Activated T-cell treated with anti-CD3 and anti-CD28 coated beads for 48 hours (primary cell): ENCODE measurements at regions not wholly inside any gene's neighbourhood (a gene's known extent, or its start where the extent isn't known, plus 50 kb on each side); places are given as distances from the start of the nearest gene placed in this dataset.
"Not testable (repeated sequence)": the region's sequence is repeated elsewhere in the genome, so short reads cannot be mapped to it uniquely, and the experiment has no call there.

Source experiments
- DNase-seq: peaks from one replicate; pipeline ENCODE4 v3.0.0-alpha.2; 2020; ENCODE audit warnings: low read depth

DNA sequence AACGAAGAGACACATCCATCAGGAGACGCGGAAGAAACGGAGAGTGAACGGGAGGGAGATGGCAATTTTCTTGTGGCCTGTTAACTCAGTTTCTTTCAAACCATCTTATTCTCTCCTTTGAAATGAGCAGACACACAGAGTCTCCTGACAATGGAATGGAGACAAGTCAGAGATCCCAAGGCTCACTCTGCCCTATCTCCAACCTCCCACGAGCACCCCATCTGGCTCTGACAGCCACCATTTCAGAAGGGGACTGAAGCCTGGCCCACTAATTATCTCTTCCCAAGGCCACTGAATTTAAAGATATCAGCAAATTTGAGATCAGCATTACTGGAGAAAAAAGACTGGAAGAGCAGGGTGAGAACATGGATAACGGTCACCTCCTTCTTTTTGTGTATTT lies 215.6 kb downstream of the DHX15 start:
- DNase-seq: no peak

DNA sequence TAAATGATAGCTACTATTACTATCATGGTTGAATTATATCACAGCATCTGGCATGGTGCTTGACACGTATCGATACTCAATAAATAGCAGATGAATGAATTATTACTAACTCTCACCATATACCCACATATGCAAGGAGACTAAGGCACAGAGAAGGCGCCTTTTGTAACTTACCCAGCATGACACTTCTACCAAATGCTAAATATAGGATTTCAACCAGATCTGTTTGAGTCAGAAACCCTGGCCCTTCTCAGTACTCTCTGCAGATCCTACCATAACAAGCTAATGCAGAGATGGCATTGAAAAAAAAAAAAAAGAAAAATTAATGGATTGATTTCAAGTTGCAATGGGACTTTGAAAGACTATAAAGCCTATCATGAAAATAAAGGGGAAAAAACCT lies 219.5 kb downstream of the DHX15 start:
- DNase-seq: no peak

DNA sequence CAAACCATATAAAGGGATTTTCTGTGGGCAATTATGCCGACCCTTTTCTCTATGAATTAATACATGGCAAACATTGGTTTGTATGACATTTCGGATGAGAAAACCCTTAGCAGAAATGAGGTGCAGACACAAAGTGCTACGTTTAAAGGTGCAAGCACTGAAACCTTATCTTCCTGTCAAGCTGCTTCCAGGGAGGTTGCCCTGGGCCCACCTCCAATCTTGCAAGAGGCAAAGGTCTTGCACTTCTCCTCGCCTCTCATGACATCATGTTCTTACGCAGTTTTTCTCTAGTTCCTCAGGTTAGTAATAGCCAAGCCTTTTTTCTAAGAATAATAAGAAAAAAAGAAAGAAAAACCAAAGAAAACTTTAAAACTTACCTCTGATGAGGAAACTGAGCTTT lies 220.1 kb downstream of the DHX15 start:
- no peak for DNase-seq

DNA sequence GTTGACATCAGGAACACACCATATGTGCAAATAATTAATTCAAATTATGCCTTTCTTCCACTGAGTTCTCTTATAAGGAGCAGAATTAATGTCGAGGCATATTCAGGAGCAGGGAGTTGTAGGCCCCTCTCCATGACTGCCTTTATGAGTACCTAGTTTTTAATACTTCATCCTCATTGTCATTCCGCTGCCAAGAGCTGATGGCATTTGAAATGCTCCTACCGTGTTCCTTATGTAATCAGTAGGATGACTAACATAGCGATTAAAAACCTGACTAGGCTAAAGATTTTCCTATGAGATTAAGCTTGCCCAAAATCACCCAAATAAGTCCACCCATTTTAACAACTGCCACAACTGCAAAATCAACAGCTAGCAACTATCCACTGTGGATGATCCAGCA lies 220.6 kb downstream of the DHX15 start:
- no peak for DNase-seq

DNA sequence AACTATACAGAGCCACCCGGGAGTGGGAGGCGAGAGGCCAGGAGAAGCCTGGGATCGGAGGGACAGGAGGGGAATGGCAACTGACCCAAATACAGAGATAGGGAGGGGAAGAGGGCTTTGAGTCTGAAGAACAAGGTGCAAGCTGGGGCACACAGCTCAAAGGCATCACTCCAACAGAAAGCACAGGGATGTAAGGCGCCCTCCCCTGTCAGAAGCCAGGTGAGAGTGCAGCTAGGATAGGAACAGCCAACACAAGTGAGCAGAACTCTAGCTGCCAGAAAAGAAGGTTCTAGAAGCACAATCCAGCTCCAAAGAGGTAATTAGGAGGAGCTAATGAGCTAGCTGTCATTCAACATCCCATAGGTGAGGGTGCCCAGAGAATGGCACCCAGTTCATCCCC lies 232.2 kb downstream of the DHX15 start:
- no peak for DNase-seq

DNA sequence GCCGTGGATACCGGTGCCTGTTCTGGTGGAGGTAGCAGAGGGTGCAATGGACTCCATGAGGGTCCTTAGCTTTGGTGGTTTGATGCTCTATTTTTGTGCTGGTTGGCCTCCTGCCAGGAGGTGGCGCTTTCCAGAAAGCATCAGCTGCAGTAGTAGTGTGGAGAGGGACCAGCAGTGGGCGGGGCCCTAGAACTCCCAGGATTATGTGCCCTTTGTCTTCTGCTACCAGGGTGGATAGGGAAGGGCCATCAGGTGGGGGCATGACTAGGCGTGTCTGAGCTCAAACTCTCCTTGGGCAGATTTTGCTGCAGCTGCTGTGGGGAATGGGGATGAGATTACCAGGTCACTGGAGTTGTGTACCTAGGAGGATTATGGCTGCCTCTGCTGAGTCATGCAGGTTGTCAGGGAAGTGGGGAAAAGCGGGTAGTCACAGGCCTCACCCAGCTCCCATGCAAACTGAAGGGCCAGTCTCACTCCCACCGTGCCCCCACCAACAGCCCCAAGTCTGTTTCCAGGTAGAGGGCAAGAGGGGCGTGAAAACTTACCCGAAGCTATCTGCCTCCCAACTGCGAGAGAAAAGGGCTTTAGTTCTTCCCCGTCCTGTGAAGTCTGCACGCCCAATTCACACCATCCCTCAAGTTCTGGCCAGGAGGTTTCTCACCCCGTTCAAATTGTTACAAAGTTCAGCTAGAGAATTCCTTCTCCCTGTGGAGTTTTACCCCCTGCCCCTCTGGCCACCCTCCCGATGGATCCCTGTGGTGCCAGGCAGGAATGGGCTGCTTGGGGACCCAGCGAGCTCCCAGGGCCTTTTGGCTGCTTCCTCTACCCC lies 235.0 kb downstream of the DHX15 start:
- DNase-seq: not testable (repeated sequence)

DNA sequence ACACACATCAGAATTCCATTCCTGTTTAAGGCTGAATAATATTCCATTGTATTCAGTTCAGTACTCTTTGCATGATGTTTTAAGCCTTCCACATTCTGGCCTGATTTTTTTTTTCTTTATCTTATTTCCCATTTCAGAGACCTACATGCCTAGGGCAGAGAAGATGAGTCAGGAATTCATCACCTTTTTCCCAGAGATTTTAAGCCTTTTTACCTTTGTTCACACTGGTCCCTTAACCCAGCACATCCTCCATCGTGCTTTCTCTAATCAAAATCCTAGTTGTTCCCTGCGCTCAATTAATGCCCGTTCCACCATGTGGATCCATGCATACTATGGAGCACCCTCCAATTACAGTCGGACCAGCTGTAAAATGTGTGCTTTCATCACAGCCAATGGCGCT lies 245.1 kb downstream of the DHX15 start:
- no peak for DNase-seq

DNA sequence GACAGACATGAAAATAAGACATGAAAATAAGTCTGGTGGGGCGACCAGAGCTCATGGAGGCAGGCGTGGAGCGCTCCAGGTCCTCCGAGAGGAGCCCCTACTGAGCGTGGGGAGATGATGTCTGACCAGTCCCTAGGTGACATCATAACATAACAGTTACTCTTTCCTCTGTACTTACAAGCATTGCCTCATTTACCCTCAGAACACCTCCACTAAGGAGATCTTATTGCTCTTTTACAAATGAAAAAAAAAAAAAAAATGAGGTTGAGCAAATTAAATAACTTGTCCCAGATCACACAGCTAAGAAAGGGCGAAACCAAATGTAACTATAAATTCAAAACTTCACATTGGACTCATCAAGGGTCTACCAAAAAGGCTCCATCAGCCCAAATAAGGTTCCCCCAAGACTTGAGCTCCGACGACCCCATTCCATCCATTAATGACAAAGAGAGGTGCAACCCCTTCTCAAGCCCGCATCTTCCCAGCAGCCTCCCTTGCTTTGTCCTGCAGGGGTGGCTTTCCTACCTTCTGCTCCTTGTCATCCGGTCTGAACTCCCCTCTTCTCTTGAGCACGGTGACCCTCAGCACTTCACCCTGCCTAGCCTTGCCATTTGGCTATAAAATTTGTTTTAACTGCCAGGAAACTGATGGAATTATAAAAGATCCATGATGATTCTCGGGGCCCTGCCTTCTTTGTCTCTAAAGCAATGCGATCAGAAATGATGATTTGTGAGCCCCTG lies 246.7 kb downstream of the DHX15 start:
- no peak for DNase-seq

DNA sequence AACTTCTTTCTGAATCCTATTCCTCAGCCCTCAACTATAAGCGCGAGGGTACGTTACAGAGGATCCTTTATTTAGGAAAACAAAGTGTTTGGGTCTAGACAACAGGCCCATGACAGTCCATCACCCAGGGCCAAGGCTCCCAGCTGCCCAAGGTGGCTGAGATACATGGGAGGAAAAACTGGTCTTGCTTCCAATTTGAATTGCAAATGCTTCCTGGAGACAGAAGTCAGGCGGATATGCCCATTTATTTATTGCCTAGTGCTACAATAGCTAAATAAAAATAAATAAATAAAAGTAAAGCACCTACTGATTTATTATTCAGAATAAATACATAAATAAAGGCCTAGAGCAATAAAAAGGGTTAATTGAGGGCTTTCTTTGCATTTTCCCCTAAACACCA lies 248.7 kb downstream of the DHX15 start:
- no peak for DNase-seq

DNA sequence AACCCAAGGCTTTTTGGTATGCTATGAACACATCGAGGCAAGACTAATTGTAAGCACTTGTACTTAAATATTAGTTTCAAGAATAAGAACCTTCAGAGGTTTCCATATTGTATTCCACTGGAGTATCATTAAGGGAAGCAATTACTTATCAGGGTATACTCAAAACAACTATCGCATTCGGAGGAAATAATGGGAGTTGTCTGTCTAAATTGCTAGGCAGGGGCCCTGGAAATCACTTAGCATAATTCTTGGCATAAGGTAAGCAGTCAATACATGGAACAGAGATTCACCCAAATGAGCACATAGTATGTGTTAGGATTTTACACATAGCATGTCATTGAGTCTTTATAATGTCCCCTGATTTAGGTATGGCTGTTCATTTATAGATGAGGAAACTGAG lies 249.4 kb downstream of the DHX15 start:
- no peak for DNase-seq

DNA sequence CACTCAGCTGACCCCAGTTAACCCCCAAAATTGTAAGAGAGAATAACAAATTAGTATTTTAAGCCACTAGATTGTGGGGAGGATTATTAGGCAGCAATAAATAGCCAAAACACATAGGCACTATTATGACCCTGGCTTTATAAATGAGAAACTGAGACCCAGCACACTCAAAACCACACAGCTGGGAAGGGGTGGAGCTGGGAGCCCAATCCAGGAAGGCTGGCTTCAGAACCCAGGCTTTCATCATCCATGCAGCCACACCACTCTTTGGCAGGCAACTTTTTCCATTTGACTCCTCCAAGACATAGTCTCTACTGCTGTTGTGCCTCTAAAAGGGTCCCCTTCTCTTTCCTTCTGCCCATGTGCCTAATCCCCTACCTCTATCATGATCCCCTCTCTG lies 253.8 kb downstream of the DHX15 start:
- DNase-seq: no peak

DNA sequence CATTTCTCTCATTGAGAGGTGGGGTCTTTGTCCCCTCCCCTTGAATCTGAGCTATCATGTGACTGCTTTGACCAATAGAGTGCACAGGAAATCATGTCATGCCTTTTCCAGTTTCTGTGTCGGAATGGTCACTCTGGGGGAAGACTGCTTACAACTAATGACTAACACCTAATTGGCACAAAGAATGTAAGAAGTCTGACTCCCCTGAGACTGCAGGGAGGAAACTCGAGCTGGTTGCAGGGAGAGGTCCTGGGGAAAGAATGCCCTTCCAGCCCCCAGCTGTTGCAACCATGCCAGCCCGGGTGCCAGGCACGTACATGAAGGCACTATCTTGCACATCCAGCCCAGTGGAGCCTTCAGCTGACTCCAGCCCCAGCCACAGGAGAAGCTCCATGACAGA lies 254.2 kb downstream of the DHX15 start:
- no peak for DNase-seq

DNA sequence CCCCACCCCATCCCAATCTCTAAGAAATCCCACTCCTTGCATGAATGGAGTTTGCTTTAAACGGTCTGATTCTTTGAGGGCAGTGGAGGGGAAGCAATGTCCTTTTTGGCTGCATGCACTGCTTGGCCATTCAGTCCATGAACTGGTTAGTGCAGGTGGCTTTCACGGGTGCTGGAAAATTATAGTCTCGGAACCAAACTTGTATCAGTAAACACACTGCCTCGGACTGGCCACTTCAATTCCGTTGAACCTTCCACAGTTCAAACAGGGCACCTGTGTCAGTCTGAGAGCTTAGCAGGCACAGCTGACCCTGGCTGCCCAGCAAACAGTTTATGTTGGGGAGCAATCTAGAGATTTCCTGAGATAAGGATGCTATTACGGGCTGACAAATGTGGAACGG lies 255.6 kb downstream of the DHX15 start:
- DNase-seq: no peak

DNA sequence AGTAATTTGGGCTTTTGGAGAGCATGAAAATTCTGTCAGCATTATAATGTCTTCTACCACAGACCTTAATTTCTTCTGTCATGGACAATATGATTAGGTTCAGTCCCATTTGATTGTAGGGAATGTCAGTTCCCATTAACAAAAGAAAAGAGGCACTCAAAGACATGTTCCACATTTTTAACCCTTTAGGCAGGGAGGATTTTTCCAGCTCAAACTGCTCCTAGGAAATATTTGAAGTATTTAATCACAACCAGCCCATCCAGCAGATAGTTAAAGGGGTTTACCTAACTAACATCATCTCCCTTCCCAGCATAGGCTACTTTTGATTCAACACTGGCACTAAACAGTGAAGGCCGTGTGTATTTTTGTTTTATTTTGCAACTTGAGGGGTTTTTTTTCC lies 256.0 kb downstream of the DHX15 start:
- no peak for DNase-seq

DNA sequence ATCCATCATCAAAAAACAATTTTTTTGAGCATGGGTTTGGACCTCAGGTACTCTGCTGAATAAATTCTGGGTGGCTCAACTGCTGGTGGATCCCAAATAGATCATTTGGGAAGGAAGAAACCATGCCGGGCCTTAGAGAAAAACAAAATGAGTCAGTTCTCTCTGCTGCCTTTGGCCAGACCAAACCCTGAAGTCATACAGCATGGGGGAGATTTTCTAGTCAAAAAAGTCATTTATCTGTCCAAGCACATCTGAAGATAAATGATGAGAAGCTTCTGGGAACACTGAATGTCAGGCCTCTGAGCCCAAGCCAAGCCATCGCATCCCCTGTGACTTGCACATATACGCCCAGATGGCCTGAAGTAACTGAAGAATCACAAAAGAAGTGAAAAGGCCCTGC lies 261.4 kb downstream of the DHX15 start:
- no peak for DNase-seq

DNA sequence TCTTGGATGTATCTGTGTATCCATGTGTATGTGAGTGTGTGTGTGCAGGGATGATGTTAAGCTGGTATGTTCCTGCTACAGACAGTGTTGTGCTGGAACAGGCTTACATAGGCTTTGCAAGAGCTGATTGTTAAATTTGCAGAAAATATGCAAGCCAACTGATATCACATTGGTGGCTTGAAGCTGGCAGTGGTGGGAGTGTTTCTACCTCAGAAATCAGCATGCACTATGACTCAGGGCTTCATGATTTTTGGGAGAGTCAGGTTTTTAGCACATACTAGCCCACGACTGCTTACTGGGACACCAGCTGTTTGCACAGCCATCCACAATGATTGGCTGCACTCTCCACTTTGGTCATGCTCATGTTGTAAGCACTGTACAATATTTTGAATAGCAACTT lies 261.8 kb downstream of the DHX15 start:
- no peak for DNase-seq

DNA sequence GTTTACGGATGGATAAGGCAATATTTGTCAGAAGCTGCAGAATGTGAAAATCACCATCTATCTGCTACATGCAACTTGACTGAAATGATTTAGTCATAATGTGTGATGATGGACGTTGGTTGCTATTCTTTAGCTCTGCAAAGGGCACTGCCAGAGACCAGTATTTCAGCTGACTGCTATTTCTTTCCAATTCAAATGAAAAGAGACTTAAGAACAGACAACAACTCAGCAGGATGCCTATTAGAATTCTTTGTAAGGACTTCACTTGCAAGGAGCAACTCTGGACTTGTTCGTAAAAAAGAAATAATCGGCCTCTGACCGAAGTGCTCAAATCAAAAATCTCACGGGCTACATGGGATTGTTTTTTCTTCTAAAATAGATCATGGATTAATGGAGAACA lies 262.7 kb downstream of the DHX15 start:
- DNase-seq: no peak

DNA sequence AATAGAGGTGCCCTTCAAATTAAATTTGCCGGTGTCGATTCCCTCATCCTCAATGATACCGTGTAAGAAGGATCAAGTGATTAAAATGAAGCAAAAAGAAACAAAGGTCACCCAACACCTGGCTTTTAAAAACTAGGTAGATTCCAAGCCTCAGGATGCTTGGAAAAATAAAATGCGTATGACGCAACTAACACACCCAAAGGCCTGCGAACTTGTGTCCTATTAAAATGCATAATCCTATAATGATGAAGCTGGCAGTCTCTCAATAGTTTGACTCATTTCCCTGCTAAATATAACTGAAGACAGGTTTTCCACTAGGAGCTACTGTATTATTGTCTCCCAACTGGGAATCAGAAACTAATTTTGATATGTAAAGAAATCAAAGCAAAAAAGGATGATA lies 263.2 kb downstream of the DHX15 start:
- DNase-seq: no peak

DNA sequence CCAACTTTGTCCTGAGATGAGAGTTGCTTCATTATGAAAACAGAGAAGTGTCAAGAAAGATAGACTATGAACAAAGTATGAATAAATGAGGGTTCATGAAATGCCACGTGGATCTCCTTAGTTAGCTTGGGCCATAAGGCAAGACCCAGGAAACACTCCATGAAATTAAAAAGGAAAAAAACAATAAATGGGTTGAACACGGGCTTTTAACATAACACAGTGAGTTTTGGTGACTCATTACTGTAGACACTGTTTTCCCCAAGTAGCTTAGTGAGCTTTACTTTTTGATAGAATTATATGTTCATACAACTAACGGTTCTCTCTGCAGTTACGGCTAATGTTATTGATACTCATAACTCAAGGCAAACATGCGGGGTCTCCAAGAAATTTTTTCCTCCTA lies 265.0 kb downstream of the DHX15 start:
- no peak for DNase-seq

DNA sequence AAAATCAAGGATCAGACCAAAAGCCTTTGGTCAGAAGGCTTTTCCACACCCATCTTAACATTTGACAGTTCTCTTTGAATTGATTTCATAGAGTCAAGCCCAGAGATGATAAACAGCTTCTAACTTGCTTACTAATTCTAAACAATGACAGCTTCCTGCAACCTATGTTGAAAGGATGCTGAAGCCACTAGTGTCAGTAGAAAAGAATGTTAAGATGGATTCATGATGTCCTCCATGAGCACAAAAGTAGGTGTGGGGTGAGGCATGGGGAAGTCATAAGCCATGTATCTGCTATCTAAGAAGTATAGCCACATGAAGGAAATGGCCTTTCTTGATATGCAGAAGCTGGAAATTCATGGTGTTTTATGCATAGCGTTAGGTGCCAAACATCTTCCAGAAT lies 269.3 kb downstream of the DHX15 start:
- DNase-seq: no peak

DNA sequence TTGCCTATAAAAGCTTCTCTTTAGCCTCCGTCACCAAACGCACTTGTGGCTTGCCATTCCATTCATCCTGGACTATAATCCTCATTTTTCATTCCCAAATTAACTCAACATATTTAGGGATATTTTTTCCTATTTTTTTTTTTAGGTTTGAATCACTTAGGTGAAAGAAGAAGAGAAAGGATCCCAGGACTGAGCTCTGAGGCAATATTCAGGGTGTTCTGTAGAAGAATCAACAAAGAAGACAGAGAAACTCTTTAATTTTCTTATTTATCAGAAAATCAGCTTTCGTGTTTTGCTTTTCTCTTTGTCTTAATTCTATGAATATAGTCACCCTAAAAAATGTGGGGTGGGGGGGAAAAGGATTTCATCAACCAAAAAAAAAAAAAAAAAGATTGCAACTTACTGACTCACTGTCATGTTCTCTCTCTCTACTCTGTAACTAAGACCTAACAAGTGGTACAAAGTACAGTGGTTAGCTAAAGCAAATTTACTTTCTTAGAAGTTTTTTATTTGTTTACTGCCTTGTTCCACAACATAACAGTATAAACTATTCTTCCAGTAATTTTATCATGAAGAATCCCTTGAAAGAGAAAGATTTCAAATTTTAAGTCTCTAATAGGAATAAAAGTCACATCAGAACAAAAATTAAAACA lies 272.0 kb downstream of the DHX15 start:
- DNase-seq: no peak

DNA sequence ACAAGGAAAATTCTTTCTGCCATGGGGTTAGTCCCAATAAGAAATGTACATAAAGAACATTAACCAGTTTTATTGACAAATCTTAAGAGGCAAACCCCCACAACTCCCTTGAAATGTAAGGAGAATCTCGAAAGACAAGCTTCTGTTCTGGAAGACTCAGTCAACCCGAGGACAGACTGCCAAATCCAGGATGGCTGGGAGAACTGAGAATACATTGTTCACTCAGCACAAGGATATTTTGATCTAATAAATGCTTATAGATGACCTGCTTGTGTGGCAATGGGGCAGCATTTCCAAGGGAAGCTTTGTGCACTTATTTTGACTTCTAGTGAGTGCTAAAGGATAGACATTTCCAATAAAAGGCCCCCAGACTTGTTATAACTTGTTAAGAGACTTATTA lies 280.4 kb downstream of the DHX15 start:
- DNase-seq: no peak

DNA sequence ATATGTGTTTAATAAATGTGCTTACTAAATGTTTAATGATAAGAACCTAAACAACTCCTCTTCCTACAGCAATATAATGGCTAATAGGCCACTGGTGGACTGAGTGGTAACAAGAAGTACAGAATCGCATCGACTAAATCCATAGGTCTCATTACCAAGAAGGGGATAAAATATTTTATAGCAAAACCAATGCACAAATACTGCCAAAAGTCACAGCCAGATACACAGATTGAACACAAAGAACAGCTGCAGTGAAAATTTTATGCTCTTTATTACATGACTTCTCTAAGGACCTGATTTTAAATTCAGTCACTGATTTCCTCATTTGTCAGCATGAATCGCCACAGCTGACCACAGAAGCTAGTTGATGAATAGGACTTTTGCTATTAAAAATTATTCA lies 285.4 kb downstream of the DHX15 start:
- DNase-seq: no peak
